ENCODE measurements at regions not wholly inside any gene's neighbourhood (a gene's known extent, or its start where the extent isn't known, plus 50 kb on each side); places are given as distances from the start of the nearest gene placed in this dataset.
"Not testable (repeated sequence)": the region's sequence is repeated elsewhere in the genome, so short reads cannot be mapped to it uniquely, and the experiment has no call there.

GRCh38 chr13:50493683-50494082 is 349.8 kb downstream of the DLEU7 start:
- no peaks in the 10 kb centered on the region for H3K27me3 ChIP-seq (ENCODE audit: insufficient read depth, low read depth)
- H3K4me3 ChIP-seq: no peak overlapping the region
- intact Hi-C loops (cut with micrococcal nuclease; ENCODE audit: unreplicated experiment): no loop called here
- ChIA-PET POLR2A (ENCODE audit: unreplicated experiment) (no interaction called here), CTCF (no interaction called here)
- no TSS peak for BruUV-seq (replicated peaks)
- no peak overlapping the region for H3K27ac ChIP-seq
- H3K9me3 ChIP-seq (ENCODE audit: insufficient read depth, low read depth): no peaks in the 10 kb centered on the region
- DNase-seq: no peak
- H3K4me1 ChIP-seq (replicated peaks; ENCODE audit: insufficient read depth): no peaks in the 10 kb centered on the region
- H3F3A ChIP-seq (ENCODE audit: insufficient read depth, low read depth): no peaks in the 10 kb centered on the region
- H3K79me2 ChIP-seq (ENCODE audit: low read depth): no peaks in the 10 kb centered on the region
- no peak for TF ChIP-seq CTCF (conservative IDR thresholded peaks at IDR 0.05)
- no peaks in the 10 kb centered on the region for H4K20me1 ChIP-seq (ENCODE audit: insufficient read depth)
- no peak overlapping the region for H2AFZ ChIP-seq
- H3K36me3 ChIP-seq (ENCODE audit: low read depth): no peaks in the 10 kb centered on the region
- no peak overlapping the region for H3K4me2 ChIP-seq
- no peaks in the 10 kb centered on the region for H3K9me2 ChIP-seq (ENCODE audit: insufficient read depth)

- H2AFZ ChIP-seq: no peak overlapping the region
- H3K79me2 ChIP-seq (ENCODE audit: low read depth): no peaks in the 10 kb centered on the region
- no peak overlapping the region for H3K27ac ChIP-seq
- H3K4me2 ChIP-seq: no peak overlapping the region
- H3K4me1 ChIP-seq (replicated peaks; ENCODE audit: insufficient read depth): no peaks in the 10 kb centered on the region
- intact Hi-C loops (cut with micrococcal nuclease; ENCODE audit: unreplicated experiment): no loop called here
- H4K20me1 ChIP-seq (ENCODE audit: insufficient read depth): no peaks in the 10 kb centered on the region
- no peak overlapping the region for H3K4me3 ChIP-seq
- no peaks in the 10 kb centered on the region for H3F3A ChIP-seq (ENCODE audit: insufficient read depth, low read depth)
- ChIA-PET CTCF (no interaction called here), POLR2A (ENCODE audit: unreplicated experiment) (no interaction called here)
- H3K9me2 ChIP-seq (ENCODE audit: insufficient read depth): no peaks in the 10 kb centered on the region
- no peak for DNase-seq
- TF ChIP-seq EZH2 (IDR thresholded peaks at IDR 0.05; ENCODE audit: low read depth): no peak
- no peak for TF ChIP-seq CTCF (conservative IDR thresholded peaks at IDR 0.05)
- no peaks in the 10 kb centered on the region for H3K27me3 ChIP-seq (ENCODE audit: insufficient read depth, low read depth)
- BruUV-seq (replicated peaks): no TSS peak
- H3K36me3 ChIP-seq (ENCODE audit: low read depth): no peaks in the 10 kb centered on the region
- no peaks in the 10 kb centered on the region for H3K9me3 ChIP-seq (ENCODE audit: insufficient read depth, low read depth)
These were observed 349.4 kb downstream of the DLEU7 start for GRCh38 chr13:50494138-50494537.

GRCh38 chr13:50503212-50503611 is 340.3 kb downstream of the DLEU7 start:
- CTCF ChIA-PET; H3K4me1 ChIP-seq (replicated peaks; ENCODE audit: insufficient read depth); H3K9me2 ChIP-seq (ENCODE audit: insufficient read depth); H3K79me2 ChIP-seq (ENCODE audit: low read depth); H2AFZ ChIP-seq; POLR2A ChIA-PET (ENCODE audit: unreplicated experiment); H3K27ac ChIP-seq; BruUV-seq (replicated peaks); intact Hi-C loops (cut with micrococcal nuclease; ENCODE audit: unreplicated experiment); H3K4me2 ChIP-seq; H3K9me3 ChIP-seq (ENCODE audit: insufficient read depth, low read depth); DNase-seq; H3F3A ChIP-seq (ENCODE audit: insufficient read depth, low read depth); H4K20me1 ChIP-seq (ENCODE audit: insufficient read depth); H3K36me3 ChIP-seq (ENCODE audit: low read depth); H3K27me3 ChIP-seq (ENCODE audit: insufficient read depth, low read depth); H3K4me3 ChIP-seq: not testable (repeated sequence)

- Histone ChIP-seq H3K9me2 (ENCODE audit: insufficient read depth) (no peaks in the 10 kb centered on the region), H3K9me3 (ENCODE audit: insufficient read depth, low read depth) (no peaks in the 10 kb centered on the region; the same call in 1 of the 2 replicates), H3K4me1 (replicated peaks; ENCODE audit: insufficient read depth) (0 out of 2 replicates have a peak, but pooled peaks cover 4% of the 10 kb centered on the region), H3F3A (ENCODE audit: insufficient read depth, low read depth) (no peaks in the 10 kb centered on the region), H2AFZ (no peak overlapping the region), H3K36me3 (ENCODE audit: low read depth) (no peaks in the 10 kb centered on the region), H3K27ac (no peak overlapping the region), H4K20me1 (ENCODE audit: insufficient read depth) (no peaks in the 10 kb centered on the region), H3K27me3 (ENCODE audit: insufficient read depth, low read depth) (no peaks in the 10 kb centered on the region), H3K4me2 (no peak overlapping the region), H3K4me3 (no peak overlapping the region), H3K79me2 (ENCODE audit: low read depth) (no peaks in the 10 kb centered on the region)
- no peak for DNase-seq
- TF ChIP-seq EZH2 (IDR thresholded peaks at IDR 0.05; ENCODE audit: low read depth): no peak
- ChIA-PET POLR2A (ENCODE audit: unreplicated experiment) (no interaction called here), CTCF (no interaction called here)
- BruUV-seq (replicated peaks): no TSS peak
- intact Hi-C loops (cut with micrococcal nuclease; ENCODE audit: unreplicated experiment): no loop called here
These were observed 334.3 kb downstream of the DLEU7 start for GRCh38 chr13:50509167-50509566.

Measured in PC-9 (cell line).